GM12864 (cell line): ENCODE measurements at regions not wholly inside any gene's neighbourhood (a gene's known extent, or its start where the extent isn't known, plus 50 kb on each side); places are given as distances from the start of the nearest gene placed in this dataset.
"Not testable (repeated sequence)": the region's sequence is repeated elsewhere in the genome, so short reads cannot be mapped to it uniquely, and the experiment has no call there.

Source experiments
- DNase-seq: peaks from one replicate; pipeline ENCODE4 v3.0.0-alpha.2; 2011; ENCODE audit warnings: low read depth
- H3K4me3 ChIP-seq: 2 replicates; pipeline ENCODE4 v1.5.1; 2011; ENCODE audit warnings: mild to moderate bottlenecking, low read depth, low read length, control low read depth
- CTCF ChIP-seq: IDR thresholded peaks from 2 replicates; pipeline ENCODE4 v1.5.1; 2011; ENCODE audit warnings: low read depth, mild to moderate bottlenecking, moderate library complexity, low read length, control low read depth, inconsistent platforms; ENCODE audit errors: missing control alignments

DNA sequence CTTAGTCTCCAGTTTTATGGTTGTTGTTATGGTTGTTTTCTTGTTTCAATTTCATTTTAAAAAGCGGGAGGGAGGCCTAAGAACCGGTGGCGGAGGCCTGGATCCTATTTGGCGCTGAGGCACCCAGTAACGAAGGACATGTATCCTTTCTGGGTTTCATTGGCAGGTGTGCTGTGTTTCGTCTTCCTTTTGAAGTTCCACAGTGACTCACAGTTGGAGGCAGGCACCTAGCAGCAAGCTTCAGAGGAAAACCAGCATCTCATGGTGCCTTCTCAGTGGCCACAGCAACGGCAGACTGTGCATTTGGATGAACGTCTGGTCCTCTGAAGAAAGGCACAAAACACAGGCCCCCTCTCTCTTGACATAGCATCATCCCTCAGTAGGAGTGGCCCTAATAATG is 697.2 kb downstream of the EFNB2 start:
- no peak for DNase-seq
- no peak overlapping the region for H3K4me3 ChIP-seq
- TF ChIP-seq CTCF, result no peak

GRCh38 chr13:105837295-105837694 is 698.2 kb downstream of the EFNB2 start:
- not testable (repeated sequence) for H3K4me3 ChIP-seq, DNase-seq

- H3K4me3 ChIP-seq, result no peak overlapping the region
- DNase-seq, result no peak
- TF ChIP-seq CTCF, result no peak
Measured at GRCh38 chr13:105830821-105831220, 704.6 kb downstream of the EFNB2 start.

DNA sequence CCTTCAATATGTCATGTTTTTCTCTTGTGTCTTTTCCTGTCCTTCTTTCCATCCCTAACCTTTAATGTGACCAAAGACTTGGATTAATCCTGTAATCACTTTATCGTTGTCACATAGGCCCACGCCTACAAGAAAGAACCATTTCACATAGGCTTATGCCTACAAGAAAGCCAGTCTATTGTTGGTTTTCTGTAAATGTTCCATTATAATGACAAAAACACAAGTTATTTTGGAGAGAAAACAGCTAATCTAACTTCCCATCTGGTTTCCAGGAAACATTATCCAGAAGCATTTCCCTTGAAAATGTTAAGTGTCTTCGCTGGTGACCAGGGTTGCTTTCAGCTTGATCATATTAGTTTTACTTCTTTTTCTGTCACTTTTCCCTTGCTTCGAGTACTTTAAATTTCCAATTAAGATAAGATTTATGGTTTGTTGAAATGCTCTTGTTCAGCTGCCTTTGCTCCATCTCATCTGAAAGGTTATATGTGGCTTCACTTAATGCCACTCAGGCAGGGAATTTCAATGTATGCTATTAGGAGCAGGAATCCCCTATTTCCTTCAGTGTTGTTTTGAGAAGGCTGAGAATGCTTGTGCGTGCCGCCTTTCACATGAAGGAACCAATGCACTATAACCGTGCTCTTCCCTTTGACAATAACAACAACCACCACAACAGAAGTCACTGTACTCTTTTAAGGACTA is 708.2 kb downstream of the EFNB2 start:
- no peak for DNase-seq
- TF ChIP-seq CTCF, result no peak
- H3K4me3 ChIP-seq, result no peak overlapping the region

DNA sequence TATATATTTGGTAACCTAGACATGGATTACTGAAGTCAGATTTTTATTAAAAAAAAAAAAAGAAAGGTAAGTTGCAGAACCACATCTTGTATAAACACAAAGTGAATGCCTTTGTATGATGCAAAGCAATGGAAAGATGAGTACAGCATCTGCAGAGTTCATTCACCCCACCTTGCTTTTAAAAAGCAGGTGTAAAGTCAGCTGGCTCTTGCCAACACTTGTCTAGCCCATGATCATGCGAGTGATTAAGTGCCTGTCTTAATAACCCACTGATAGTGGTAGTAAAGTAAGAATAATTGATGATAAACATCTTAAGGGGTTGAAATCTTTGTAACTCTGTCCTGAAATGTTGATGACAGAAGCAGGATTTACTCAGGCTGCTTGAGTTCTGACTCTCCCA is 710.4 kb downstream of the EFNB2 start:
- H3K4me3 ChIP-seq, result no peak overlapping the region
- TF ChIP-seq CTCF, result no peak
- no peak for DNase-seq

DNA sequence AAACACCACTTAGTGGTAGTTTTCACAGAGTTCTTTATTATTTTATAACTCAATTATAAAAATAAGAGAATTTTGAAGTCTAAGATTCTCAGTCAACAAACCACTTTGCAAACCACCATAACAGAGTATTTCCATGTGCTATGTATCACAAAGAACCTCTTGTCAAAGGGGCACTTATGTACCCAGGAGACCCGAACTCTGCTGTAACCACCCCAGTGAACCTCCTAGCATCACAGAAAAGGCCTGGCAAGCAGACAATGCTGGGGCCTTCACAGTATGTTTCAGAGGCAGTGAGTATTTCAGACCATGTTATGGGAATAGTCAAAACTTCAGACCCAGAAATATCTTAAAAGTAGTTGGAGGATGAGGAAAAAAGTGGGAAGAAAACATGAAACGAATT is 714.1 kb downstream of the EFNB2 start:
- no peak for DNase-seq
- no peak overlapping the region for H3K4me3 ChIP-seq
- TF ChIP-seq CTCF, result no peak

DNA sequence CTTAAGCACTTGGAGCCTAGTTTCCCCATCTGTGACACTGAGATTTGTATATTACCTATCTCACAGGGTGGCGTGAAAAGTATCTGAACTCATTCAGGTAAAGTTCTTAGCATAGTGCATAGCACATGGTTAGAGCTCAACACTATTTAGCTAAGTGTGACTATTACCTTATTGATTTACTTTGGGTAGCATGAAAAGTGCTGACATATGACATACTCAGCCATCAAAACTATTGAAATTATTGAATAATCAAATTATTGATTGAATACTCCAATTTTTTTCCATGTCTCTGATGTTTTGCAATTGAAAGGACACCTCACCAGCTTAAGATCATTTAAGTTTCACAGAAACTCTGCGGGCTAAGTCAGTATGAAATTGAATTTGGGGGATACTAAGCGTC is 715.0 kb downstream of the EFNB2 start:
- H3K4me3 ChIP-seq, result no peak overlapping the region
- no peak for DNase-seq
- no peak for TF ChIP-seq CTCF
